HFFc6 (cell line): ENCODE measurements at regions not wholly inside any gene's neighbourhood (a gene's known extent, or its start where the extent isn't known, plus 50 kb on each side); places are given as distances from the start of the nearest gene placed in this dataset.
"Not testable (repeated sequence)": the region's sequence is repeated elsewhere in the genome, so short reads cannot be mapped to it uniquely, and the experiment has no call there.

Experiments
- DNase-seq: peaks from one replicate; pipeline ENCODE4 v3.0.0-alpha.2; 2018
- H3K27ac Mint-ChIP-seq: 2 replicates; pipeline ENCODE4 v1.8.0; 2020; ENCODE audit warnings: mild to moderate bottlenecking, mixed read lengths
- H3K27me3 Mint-ChIP-seq: 2 replicates; pipeline ENCODE4 v1.8.0; 2021; ENCODE audit warnings: mild to moderate bottlenecking, moderate library complexity, mixed read lengths; ENCODE audit not compliant: insufficient read depth
- H3K36me3 Mint-ChIP-seq: 2 replicates; pipeline ENCODE4 v1.8.0; 2021; ENCODE audit warnings: low read depth, mixed read lengths
- H3K4me1 Mint-ChIP-seq: 2 replicates; pipeline ENCODE4 v1.8.0; 2020; ENCODE audit warnings: low read depth, mixed read lengths
- H3K4me3 Mint-ChIP-seq: 2 replicates; pipeline ENCODE4 v1.8.0; 2020; ENCODE audit warnings: mild to moderate bottlenecking, moderate library complexity, mixed read lengths
- H3K9me3 Mint-ChIP-seq: 2 replicates; pipeline ENCODE4 v1.8.0; 2020; ENCODE audit warnings: mild to moderate bottlenecking, mixed read lengths
- TF ChIP-seq, protein P1 (sequence below): fragments of 200-600 bp; sonication (generic); IDR thresholded peaks from 2 replicates; pipeline ENCODE4 v1.5.0; 2021; ENCODE audit warnings: antibody characterized with exemption, mild to moderate bottlenecking

DNA sequence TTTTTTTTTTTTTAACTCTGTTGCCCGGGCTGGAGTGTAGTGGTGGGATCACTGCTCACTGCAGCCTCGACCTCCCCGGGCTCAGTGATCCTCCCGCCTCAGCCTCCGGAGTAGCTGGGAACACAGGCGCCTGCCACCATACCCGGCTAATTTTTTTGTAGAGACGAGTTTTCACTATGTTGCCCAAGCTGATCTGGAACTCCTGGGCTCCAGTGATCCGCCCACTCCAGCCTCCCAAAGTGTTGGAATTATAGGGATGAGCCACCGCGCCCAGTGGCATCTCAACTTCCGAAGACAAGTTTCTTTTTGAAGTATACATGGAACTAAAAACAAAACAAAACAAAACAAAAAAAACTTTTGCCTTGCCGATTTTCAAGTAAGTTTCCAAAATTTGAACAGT is 66.6 kb upstream of the ZNF184 start:
- Mint-ChIP-seq H3K36me3 (no peaks in the 10 kb centered on the region), H3K9me3 (no peaks in the 10 kb centered on the region; the same call in 1 of the 2 replicates), H3K4me3 (peak overlapping the region; percentile 49), H3K27ac (no peak overlapping the region), H3K4me1 (peaks cover 10% of the 10 kb centered on the region), H3K27me3 (peaks cover 17% of the 10 kb centered on the region)
- TF ChIP-seq, protein P1, sequence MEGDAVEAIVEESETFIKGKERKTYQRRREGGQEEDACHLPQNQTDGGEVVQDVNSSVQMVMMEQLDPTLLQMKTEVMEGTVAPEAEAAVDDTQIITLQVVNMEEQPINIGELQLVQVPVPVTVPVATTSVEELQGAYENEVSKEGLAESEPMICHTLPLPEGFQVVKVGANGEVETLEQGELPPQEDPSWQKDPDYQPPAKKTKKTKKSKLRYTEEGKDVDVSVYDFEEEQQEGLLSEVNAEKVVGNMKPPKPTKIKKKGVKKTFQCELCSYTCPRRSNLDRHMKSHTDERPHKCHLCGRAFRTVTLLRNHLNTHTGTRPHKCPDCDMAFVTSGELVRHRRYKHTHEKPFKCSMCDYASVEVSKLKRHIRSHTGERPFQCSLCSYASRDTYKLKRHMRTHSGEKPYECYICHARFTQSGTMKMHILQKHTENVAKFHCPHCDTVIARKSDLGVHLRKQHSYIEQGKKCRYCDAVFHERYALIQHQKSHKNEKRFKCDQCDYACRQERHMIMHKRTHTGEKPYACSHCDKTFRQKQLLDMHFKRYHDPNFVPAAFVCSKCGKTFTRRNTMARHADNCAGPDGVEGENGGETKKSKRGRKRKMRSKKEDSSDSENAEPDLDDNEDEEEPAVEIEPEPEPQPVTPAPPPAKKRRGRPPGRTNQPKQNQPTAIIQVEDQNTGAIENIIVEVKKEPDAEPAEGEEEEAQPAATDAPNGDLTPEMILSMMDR, result no peak
- no peak for DNase-seq

DNA sequence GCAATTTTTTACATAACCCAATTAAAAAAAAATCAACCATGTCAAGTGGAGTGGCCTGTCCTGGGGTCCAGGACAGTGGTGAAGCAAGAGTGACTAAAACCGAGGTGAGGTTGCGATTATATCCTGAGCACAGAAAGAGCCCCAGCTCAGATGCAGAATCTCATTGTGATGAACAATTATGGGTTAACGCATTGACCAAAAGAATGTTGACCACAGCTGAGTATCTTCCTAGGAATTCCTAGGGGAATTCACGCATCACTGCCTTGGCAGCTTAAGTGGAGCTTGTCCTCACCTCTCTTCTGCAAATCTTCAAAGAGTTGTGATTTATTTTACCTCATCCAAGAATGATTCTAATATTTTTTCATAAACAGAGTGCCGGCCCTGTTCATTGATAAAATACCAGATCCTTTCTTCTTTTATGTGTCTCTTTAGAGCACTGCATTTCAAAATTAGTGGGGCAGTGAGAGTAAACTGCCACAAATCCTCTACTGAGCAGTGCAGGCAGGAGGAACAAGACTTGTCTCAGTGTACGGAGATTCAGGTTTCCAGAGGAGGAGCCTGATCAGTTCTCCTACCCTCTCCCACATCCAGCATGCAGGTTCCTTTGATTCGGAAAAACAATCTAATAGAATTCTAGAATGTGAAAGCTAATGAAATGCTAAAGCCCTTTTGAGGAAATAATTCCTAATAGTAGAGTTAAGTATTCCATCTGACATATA is 60.1 kb upstream of the ZNF184 start:
- TF ChIP-seq, protein P1, result no peak
- Mint-ChIP-seq H3K36me3 (no peaks in the 10 kb centered on the region), H3K9me3 (no peaks in the 10 kb centered on the region), H3K4me3 (no peak overlapping the region; the same call in 1 of the 2 replicates), H3K4me1 (peaks cover 12% of the 10 kb centered on the region), H3K27ac (no peak overlapping the region; the same call in 1 of the 2 replicates), H3K27me3 (peaks cover 13% of the 10 kb centered on the region)
- DNase-seq, result peak; percentile 63

DNA sequence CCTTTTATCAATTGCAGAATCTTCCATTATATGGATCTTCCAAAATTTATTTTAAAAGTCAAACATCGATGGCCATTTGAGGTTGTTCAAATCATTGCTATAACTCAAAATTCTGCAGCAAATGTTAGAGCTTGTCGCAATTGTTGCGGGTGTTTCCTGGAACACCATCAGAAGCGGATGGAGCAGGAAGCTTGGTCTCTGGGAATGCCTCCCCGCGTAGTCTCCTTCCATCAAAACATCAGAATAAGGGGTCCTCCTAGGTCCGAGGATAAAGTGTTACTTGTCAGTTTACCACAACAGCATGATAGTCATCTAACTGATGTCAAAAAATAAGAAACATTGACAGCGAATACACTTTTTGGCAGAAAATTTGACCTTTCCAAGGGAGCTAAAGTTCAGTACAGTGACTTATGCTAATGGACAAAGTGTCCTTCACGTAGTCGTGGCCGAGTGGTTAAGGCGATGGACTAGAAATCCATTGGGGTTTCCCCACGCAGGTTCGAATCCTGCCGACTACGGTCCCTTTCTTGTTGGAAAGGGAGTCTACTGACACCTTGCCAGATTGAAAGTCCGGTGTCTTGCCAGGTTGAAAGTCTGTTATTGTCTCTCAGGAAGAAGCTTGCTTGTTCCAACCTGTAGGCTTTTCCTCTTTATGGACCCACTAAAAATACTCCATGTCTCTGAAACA is 59.0 kb upstream of the ZNF184 start:
- Mint-ChIP-seq H3K4me1 (peaks cover 12% of the 10 kb centered on the region), H3K36me3 (no peaks in the 10 kb centered on the region), H3K27me3 (peaks cover 12% of the 10 kb centered on the region), H3K27ac (no peak overlapping the region), H3K9me3 (no peaks in the 10 kb centered on the region; the same call in 1 of the 2 replicates), H3K4me3 (no peak overlapping the region)
- peak; percentile 16 for DNase-seq
- TF ChIP-seq, protein P1, result no peak

DNA sequence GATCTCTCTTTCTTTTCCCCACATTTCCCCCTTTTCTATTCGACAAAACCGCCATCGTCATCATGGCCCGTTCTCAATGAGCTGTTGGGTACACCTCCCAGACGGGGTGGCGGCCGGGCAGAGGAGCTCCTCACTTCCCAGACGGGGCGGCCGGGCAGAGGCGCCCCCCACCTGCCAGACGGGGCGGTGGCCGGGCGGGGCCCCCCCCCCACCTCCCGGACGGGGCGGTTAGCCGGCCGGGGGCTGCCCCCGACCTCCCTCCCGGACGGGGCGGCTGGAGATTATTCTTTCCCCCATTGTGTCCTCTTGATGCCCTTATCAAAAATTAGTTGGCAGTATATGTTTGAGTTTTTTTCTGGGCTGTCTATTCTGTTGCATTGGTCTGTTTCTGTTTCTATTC is 56.9 kb upstream of the ZNF184 start:
- not testable (repeated sequence) for H3K27me3 Mint-ChIP-seq, H3K36me3 Mint-ChIP-seq, DNase-seq, H3K9me3 Mint-ChIP-seq, H3K27ac Mint-ChIP-seq, H3K4me3 Mint-ChIP-seq
- H3K4me1 Mint-ChIP-seq, result peaks cover 12% of the 10 kb centered on the region

DNA sequence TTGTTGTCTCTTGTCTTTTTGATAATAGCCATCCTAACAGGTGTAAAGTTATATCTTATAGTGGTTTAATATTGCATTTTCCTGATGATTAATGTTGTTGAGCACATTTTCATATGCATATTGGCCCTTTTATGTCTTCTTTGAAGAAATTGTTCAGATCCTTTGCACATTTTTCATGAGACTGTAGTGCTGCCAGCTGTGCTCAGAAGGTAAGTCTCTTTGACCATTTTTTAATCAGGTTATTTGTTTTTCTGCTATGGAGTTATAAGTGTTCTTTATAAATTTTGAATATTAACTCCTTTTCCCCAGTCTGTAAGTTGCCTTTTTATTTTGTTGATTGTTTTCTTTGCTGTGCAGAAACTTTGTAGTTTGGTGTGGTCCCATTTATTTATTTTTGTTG is 55.8 kb upstream of the ZNF184 start:
- H3K27ac Mint-ChIP-seq, result no peak overlapping the region
- H3K4me1 Mint-ChIP-seq, result peaks cover 12% of the 10 kb centered on the region
- DNase-seq, result no peak
- no peak overlapping the region for H3K4me3 Mint-ChIP-seq
- no peaks in the 10 kb centered on the region for H3K36me3 Mint-ChIP-seq
- H3K9me3 Mint-ChIP-seq, result no peaks in the 10 kb centered on the region; the same call in 1 of the 2 replicates
- peaks cover 3% of the 10 kb centered on the region for H3K27me3 Mint-ChIP-seq
- TF ChIP-seq, protein P1, result no peak
